BLaER1 treated with 17β-estradiol and CSF1 and Interleukin-3, amounts not matched to agents 10 nM and 100 nM (cell line): ENCODE measurements at regions not wholly inside any gene's neighbourhood (a gene's known extent, or its start where the extent isn't known, plus 50 kb on each side); places are given as distances from the start of the nearest gene placed in this dataset.

Experiments
- H3K27ac ChIP-seq, 11 experiments: shearing (Covaris generic); formaldehyde crosslinking; 2 replicates each; pipeline ENCODE4 v1.8.1; 2022
- H3K27me3 ChIP-seq, 11 experiments: shearing (Covaris generic); formaldehyde crosslinking; 2 replicates each; pipeline ENCODE4 v1.8.1; 2022
- H3K36me3 ChIP-seq, 11 experiments: shearing (Covaris generic); formaldehyde crosslinking; 2 replicates each; pipeline ENCODE4 v1.8.1; 2022
- H3K4me1 ChIP-seq, 10 experiments: shearing (Covaris generic); formaldehyde crosslinking; 2 replicates each; pipeline ENCODE4 v1.8.1; 2022
- H3K4me2 ChIP-seq, 11 experiments: shearing (Covaris generic); formaldehyde crosslinking; 2 replicates each; pipeline ENCODE4 v1.8.1; 2022
- H3K4me3 ChIP-seq, 10 experiments: shearing (Covaris generic); formaldehyde crosslinking; 2 replicates each; pipeline ENCODE4 v1.8.1; 2022
- H3K9ac ChIP-seq, 11 experiments: shearing (Covaris generic); formaldehyde crosslinking; 2 replicates each; pipeline ENCODE4 v1.8.1; 2022
- H3K9me3 ChIP-seq, 11 experiments: shearing (Covaris generic); formaldehyde crosslinking; replicated peaks in 1 of 11; 2 replicates each; pipeline ENCODE4 v1.8.1; 2022
- H4K20me1 ChIP-seq, 11 experiments: shearing (Covaris generic); formaldehyde crosslinking; 2 replicates each; pipeline ENCODE4 v1.8.1; 2022
- Cebpa-rat ChIP-seq, 11 experiments: shearing (Covaris generic); IDR thresholded peaks; 2 replicates each; pipeline ENCODE4 v1.8.1; 2022

GRCh38 chr2:100208141-100208770 is 65.9 kb upstream of the AFF3 start:
- no peaks in the 10 kb centered on the region for H4K20me1 ChIP-seq
- H3K9ac ChIP-seq: no peak overlapping the region
- no peaks in the 10 kb centered on the region for H3K27me3 ChIP-seq
- H3K4me1 ChIP-seq: peaks cover 13 to 41% (median 28%) of the 10 kb centered on the region in 10 experiments; a peak in 19 of 20 replicates
- H3K36me3 ChIP-seq: no peaks in the 10 kb centered on the region
- no peak overlapping the region for H3K4me2 ChIP-seq
- no peak overlapping the region for H3K27ac ChIP-seq
- 0 out of 22 replicates have a peak, but pooled peaks cover 0 to 3% (median 0%) of the 10 kb centered on the region in 11 experiments for H3K9me3 ChIP-seq
- no peak for TF ChIP-seq Cebpa-rat (IDR thresholded peaks at IDR 0.05)
- no peak overlapping the region for H3K4me3 ChIP-seq

DNA sequence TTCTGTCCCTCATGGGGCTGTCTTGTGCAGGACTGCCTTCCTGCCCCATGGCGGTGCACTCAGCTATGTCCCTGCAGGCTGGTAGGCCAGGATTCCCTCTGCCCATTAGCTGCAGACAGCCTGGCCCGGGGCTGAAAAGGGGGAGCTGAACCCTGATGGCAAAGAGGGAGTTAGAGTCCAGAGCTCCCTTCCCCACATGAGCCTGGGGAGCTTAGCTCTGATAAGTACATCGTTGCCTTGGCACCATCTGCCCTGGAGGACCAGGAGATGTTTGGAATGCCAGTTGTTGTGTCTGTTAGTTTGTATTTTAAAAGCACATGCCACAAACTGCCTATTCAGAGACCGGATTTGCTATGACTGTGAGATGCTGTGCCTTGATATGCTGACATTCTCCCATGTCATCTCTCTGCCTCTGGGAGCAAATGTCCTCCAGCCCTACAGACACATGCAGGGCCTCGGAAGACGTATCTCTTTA is 65.1 kb upstream of the AFF3 start:
- no peak overlapping the region for H3K9ac ChIP-seq
- no peak overlapping the region for H3K4me3 ChIP-seq
- TF ChIP-seq Cebpa-rat (IDR thresholded peaks at IDR 0.05): no peak
- H3K9me3 ChIP-seq: peaks cover 0 to 3% (median 2%) of the 10 kb centered on the region in 11 experiments; a peak in 9 of 22 replicates
- no peak overlapping the region for H3K27ac ChIP-seq
- H3K36me3 ChIP-seq: no peaks in the 10 kb centered on the region
- peaks cover 12 to 38% (median 23%) of the 10 kb centered on the region in 10 experiments; a peak in 19 of 20 replicates for H3K4me1 ChIP-seq
- H3K27me3 ChIP-seq: no peaks in the 10 kb centered on the region
- peak overlapping the region in 4 of 11 experiments; percentile 8 to 30 (median 20); a peak in 5 of 22 replicates for H3K4me2 ChIP-seq
- H4K20me1 ChIP-seq: no peaks in the 10 kb centered on the region

GRCh38 chr2:100206731-100207255 is 64.4 kb upstream of the AFF3 start:
- Histone ChIP-seq H4K20me1 (no peaks in the 10 kb centered on the region), H3K9me3 (peaks cover 0 to 10% (median 8%) of the 10 kb centered on the region in 11 experiments; a peak in 18 of 22 replicates), H3K9ac (no peak overlapping the region), H3K27me3 (no peaks in the 10 kb centered on the region), H3K4me3 (no peak overlapping the region), H3K36me3 (no peaks in the 10 kb centered on the region; a peak in 1 of 22 replicates), H3K4me2 (peak overlapping the region in 3 of 11 experiments; percentile 16 to 30 (median 25); a peak in 1 of 22 replicates), H3K4me1 (peaks cover 8 to 32% (median 21%) of the 10 kb centered on the region in 10 experiments; a peak in 19 of 20 replicates), H3K27ac (no peak overlapping the region)
- TF ChIP-seq Cebpa-rat (IDR thresholded peaks at IDR 0.05): no peak

GRCh38 chr2:100205174-100205573 is 62.8 kb upstream of the AFF3 start:
- Histone ChIP-seq H3K4me3 (no peak overlapping the region), H3K9ac (no peak overlapping the region), H3K27me3 (no peaks in the 10 kb centered on the region), H3K27ac (peak overlapping the region in 1 of 11 experiments; percentile 5; a peak in 1 of 22 replicates), H3K4me2 (peak overlapping the region; percentile 14 to 75 (median 53); a peak in 20 of 22 replicates), H3K9me3 (peaks cover 0 to 20% (median 16%) of the 10 kb centered on the region in 11 experiments; a peak in 19 of 22 replicates), H3K4me1 (peaks cover 0 to 25% (median 19%) of the 10 kb centered on the region in 10 experiments; a peak in 16 of 20 replicates), H3K36me3 (no peaks in the 10 kb centered on the region; a peak in 1 of 22 replicates), H4K20me1 (no peaks in the 10 kb centered on the region)
- TF ChIP-seq Cebpa-rat (IDR thresholded peaks at IDR 0.05): no peak

DNA sequence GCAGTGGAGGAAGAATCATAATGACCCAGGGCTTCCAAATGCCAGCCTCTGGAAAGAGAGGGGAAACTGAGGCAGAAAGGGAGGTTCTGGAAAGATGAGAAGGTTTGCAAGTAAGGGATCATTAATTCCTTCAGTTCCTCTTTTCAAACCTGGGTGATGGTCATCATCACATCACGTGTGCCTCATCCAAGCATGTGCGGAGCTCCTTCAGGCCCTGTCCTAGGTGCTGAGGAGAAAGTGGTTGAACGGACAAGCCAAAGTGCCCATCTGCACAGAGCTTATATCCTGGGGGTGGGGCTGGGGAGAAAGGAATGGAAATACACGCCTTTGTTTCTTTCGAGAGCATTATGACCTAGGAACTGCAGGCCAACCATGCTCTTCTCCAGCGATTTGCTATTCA is 60.2 kb upstream of the AFF3 start:
- TF ChIP-seq Cebpa-rat (IDR thresholded peaks at IDR 0.05): no peak
- Histone ChIP-seq H3K9ac (no peak overlapping the region), H3K27me3 (no peaks in the 10 kb centered on the region), H4K20me1 (no peaks in the 10 kb centered on the region), H3K4me3 (no peak overlapping the region), H3K4me2 (no peak overlapping the region), H3K36me3 (no peaks in the 10 kb centered on the region; a peak in 1 of 22 replicates), H3K4me1 (peaks cover 0 to 25% (median 19%) of the 10 kb centered on the region in 10 experiments; a peak in 16 of 20 replicates), H3K27ac (no peak overlapping the region), H3K9me3 (peaks cover 0 to 24% (median 15%) of the 10 kb centered on the region in 11 experiments; a peak in 19 of 22 replicates)

DNA sequence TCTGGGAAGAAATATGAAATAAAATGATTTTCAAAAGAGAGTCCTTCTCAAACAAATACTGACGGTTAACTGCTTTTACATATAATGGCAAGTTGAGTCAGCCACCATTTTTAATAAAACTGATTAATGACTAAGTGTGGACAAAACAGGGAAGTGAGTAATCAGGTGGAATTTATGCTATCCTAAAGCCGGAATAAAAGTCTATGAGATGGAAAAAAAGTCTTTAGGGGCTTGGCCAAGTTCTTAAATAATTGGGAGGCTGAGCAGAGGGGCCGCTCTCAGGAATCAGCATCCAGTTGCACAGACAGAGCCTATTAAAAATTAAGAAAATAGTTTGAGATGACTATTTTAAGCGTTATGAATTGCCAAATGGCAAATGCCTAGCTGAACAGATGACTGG is 58.6 kb upstream of the AFF3 start:
- no peaks in the 10 kb centered on the region for H3K27me3 ChIP-seq
- TF ChIP-seq Cebpa-rat (IDR thresholded peaks at IDR 0.05): no peak

DNA sequence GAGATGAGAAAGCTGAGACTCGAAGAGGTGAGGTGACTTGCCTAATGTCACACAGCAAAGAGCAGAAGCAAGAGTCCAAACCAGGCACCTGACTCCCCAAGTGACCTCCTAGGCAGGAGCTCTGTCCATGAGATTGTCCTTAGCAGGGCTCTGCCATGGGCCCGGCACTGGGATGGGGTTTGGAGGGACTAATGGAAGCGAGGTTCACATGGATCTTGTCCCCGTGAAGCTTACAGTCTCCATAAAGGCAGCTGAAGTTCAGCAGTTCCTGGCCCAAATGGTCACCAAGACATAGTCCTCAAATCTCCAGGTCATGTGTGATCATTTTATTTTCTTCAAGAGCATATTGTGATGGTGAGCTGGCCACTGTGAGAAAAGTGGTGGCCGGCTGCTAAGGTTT is 57.0 kb upstream of the AFF3 start:
- no peaks in the 10 kb centered on the region for H3K27me3 ChIP-seq
- no peak overlapping the region for H3K27ac ChIP-seq
- H3K9me3 ChIP-seq: peaks cover 0 to 30% (median 15%) of the 10 kb centered on the region in 11 experiments; a peak in 19 of 22 replicates
- no peaks in the 10 kb centered on the region for H4K20me1 ChIP-seq
- H3K4me3 ChIP-seq: no peak overlapping the region
- no peaks in the 10 kb centered on the region; a peak in 1 of 22 replicates for H3K36me3 ChIP-seq
- H3K4me2 ChIP-seq: no peak overlapping the region
- H3K9ac ChIP-seq: no peak overlapping the region
- peaks cover 0 to 11% (median 2%) of the 10 kb centered on the region in 10 experiments; a peak in 10 of 20 replicates for H3K4me1 ChIP-seq
- TF ChIP-seq Cebpa-rat (IDR thresholded peaks at IDR 0.05): no peak

More for the DNA sequence above, 58.6 kb upstream of the AFF3 start:
- Histone ChIP-seq H3K9me3 (peaks cover 0 to 24% (median 15%) of the 10 kb centered on the region in 11 experiments; a peak in 19 of 22 replicates), H3K36me3 (no peaks in the 10 kb centered on the region; a peak in 1 of 22 replicates), H4K20me1 (no peaks in the 10 kb centered on the region), H3K4me3 (no peak overlapping the region), H3K27ac (no peak overlapping the region), H3K9ac (no peak overlapping the region), H3K4me1 (peaks cover 0 to 23% (median 15%) of the 10 kb centered on the region in 10 experiments; a peak in 16 of 20 replicates), H3K4me2 (no peak overlapping the region)

DNA sequence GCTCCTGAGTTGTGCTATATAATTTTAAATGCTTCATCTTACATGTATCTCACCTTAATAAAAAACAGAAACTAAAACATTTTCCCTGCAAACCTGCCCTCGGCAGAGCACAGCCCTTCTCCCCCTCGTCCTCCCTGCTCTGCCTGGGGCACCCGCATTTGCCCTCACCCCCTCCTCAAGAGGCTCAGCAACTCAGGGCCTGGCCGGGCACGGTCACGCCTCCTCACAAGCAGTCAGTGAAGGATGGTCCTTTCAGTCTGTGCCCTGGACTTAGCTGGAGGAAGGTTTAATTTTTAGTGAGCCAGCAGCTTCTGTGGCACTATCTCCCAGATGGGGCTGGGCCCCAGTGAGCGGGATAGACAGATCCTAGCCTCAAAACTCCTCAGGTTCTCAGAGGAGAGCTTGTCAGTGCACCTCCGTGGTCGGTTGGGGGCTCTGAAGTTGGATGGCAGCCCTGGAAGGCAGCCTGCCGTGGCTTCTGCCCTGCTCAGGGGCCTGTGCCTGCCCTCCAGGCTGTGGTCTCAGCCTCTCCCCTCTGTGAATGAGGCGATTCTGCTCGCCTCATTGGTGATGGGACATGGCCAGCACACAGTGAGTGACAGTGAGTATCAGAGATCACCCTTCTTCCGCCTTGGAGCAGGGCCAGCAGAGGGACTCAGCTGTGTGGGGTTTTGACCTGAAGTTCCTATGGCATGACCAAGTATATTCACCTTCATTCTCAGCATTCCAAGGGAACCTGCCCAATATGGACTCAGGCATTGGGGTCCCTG is 56.3 kb upstream of the AFF3 start:
- Histone ChIP-seq H3K4me3 (no peak overlapping the region), H4K20me1 (no peaks in the 10 kb centered on the region), H3K4me2 (no peak overlapping the region), H3K4me1 (peaks cover 0 to 18% (median 5%) of the 10 kb centered on the region in 10 experiments; a peak in 9 of 20 replicates), H3K9me3 (peaks cover 0 to 32% (median 15%) of the 10 kb centered on the region in 11 experiments; a peak in 19 of 22 replicates), H3K9ac (no peak overlapping the region), H3K27me3 (no peaks in the 10 kb centered on the region), H3K27ac (peak overlapping the region in 2 of 11 experiments; percentile 25 to 31; a peak in 4 of 22 replicates), H3K36me3 (no peaks in the 10 kb centered on the region; a peak in 1 of 22 replicates)
- no peak for TF ChIP-seq Cebpa-rat (IDR thresholded peaks at IDR 0.05)
